ENCODE measurements at regions not wholly inside any gene's neighbourhood (a gene's known extent, or its start where the extent isn't known, plus 50 kb on each side); places are given as distances from the start of the nearest gene placed in this dataset.
"Not testable (repeated sequence)": the region's sequence is repeated elsewhere in the genome, so short reads cannot be mapped to it uniquely, and the experiment has no call there.

- no peak for DNase-seq
Observed at GRCh38 chrX:78603908-78604307, 55.2 kb downstream of the RTL3 start.

- peak; percentile 34 for DNase-seq
Observed at GRCh38 chrX:78595901-78596502, 63.1 kb downstream of the RTL3 start.

- no peak for DNase-seq
Observed at GRCh38 chrX:78593701-78594100, 65.4 kb downstream of the RTL3 start.

- no peak for DNase-seq
Observed at GRCh38 chrX:78592030-78592429, 67.1 kb downstream of the RTL3 start.

GRCh38 chrX:78574306-78574705 lies 84.8 kb downstream of the RTL3 start:
- DNase-seq, result no peak

- DNase-seq, result peak; percentile 92
Observed at GRCh38 chrX:78573630-78574029, 85.5 kb downstream of the RTL3 start.

- peak; percentile 5 for DNase-seq
Observed at GRCh38 chrX:78571849-78572248, 87.3 kb downstream of the RTL3 start.

- DNase-seq, result peak; percentile 1
Observed at GRCh38 chrX:78555401-78555980, 103.6 kb downstream of the RTL3 start.

GRCh38 chrX:78552628-78553027 lies 106.5 kb downstream of the RTL3 start:
- not testable (repeated sequence) for DNase-seq

GRCh38 chrX:78548012-78548411 lies 111.1 kb downstream of the RTL3 start:
- DNase-seq, result no peak

- DNase-seq, result no peak
Observed at GRCh38 chrX:78545233-78545632, 113.9 kb downstream of the RTL3 start.

- no peak for DNase-seq
Observed at GRCh38 chrX:78543281-78543680, 115.8 kb downstream of the RTL3 start.

- DNase-seq, result no peak
Observed at GRCh38 chrX:78540171-78540570, 119.0 kb downstream of the RTL3 start.

GRCh38 chrX:78534221-78534620 lies 124.9 kb downstream of the RTL3 start:
- no peak for DNase-seq

- DNase-seq, result no peak
Observed at GRCh38 chrX:78532363-78532762, 126.8 kb downstream of the RTL3 start.

- no peak for DNase-seq
Observed at GRCh38 chrX:78527818-78528217, 131.3 kb downstream of the RTL3 start.

- no peak for DNase-seq
Observed at GRCh38 chrX:78527263-78527662, 131.9 kb downstream of the RTL3 start.

- DNase-seq, result no peak
Observed at GRCh38 chrX:78522601-78523000, 136.5 kb downstream of the RTL3 start.

- DNase-seq, result no peak
Observed at GRCh38 chrX:78517124-78517523, 142.0 kb downstream of the RTL3 start.

GRCh38 chrX:78514852-78515251 lies 144.3 kb downstream of the RTL3 start:
- DNase-seq, result no peak

- no peak for DNase-seq
Observed at GRCh38 chrX:78513971-78514738, 145.0 kb downstream of the RTL3 start.

- DNase-seq, result no peak
Observed at GRCh38 chrX:78506248-78506647, 152.9 kb downstream of the RTL3 start.

GRCh38 chrX:78496483-78496882 lies 162.6 kb downstream of the RTL3 start:
- no peak for DNase-seq

- no peak for DNase-seq
Observed at GRCh38 chrX:78493180-78493579, 165.8 kb upstream of the CYSLTR1 start.
